NCI-H1105 treated with DMSO at 0.1 percent for 48 hours (cell line): ENCODE measurements at regions not wholly inside any gene's neighbourhood (a gene's known extent, or its start where the extent isn't known, plus 50 kb on each side); places are given as distances from the start of the nearest gene placed in this dataset.
"Not testable (repeated sequence)": the region's sequence is repeated elsewhere in the genome, so short reads cannot be mapped to it uniquely, and the experiment has no call there.

ENCODE experiments used
- DNase-seq: peaks from one replicate; lab custom pipeline; 2025; lab: John Stamatoyannopoulos, UW

- DNase-seq: peak; percentile 70
Measured at GRCh38 chr3:88408935-88409334, 259.2 kb downstream of the C3orf38 start.

GRCh38 chr3:88410259-88410658 is 260.5 kb downstream of the C3orf38 start:
- DNase-seq: no peak

DNA sequence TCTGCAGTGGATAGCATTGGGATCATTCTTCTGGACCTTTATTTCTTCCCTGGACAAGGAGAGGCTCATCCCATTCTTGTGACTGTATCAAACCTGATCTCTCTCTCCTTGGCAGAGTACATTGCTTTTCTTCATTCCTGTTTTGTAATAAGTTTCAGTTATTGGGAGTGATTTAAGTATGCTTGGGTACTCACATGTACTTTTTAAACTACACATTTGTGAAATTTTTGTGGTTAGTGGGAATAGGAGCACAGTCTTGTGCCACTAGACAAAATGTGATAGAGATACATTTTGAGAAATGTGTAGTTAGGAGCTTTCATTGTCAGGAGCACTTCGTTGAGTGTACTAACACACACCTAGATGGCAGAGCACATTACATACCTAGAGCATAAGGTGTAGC is 262.6 kb downstream of the C3orf38 start:
- no peak for DNase-seq

- DNase-seq: no peak
Measured at GRCh38 chr3:88416436-88416835, 266.7 kb downstream of the C3orf38 start.

GRCh38 chr3:88418219-88418618 is 268.5 kb downstream of the C3orf38 start:
- DNase-seq: no peak

DNA sequence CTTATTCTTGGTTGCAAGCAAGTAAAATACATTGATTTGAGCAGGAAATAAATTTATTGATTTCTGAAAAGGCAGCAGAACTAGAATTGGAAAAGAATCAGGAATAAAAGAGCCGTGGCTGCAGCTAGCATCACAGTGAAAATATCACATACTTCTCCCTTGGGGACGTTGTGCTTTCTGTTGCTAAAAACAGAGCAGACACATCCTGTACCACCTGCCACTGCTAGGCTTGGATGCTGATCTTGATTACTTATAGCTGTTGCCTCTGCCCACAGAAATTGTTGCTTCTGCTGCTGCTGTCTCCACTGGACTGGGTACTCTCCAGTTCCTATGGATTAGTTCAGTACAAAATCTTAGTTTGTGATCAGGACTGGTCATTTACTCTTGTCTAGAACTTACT is 283.8 kb downstream of the C3orf38 start:
- no peak for DNase-seq

DNA sequence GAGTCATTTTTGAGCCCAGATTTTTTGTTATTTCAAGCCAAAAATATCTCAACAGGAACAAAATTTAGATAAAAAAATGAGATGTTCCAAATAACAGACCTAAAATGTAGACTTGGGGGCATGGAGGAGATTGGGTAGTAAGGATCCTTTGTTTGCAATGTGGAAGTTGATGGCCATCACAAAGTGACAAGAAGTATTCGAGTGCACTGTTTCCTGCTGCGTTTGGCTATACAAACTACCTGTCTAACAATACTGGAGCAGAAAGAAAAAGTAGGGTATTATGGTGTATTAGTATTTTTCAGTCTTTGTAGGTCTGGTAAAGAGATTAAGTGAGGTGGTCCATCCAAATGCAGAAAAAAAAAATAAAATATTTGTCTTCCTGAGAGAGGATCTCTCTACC is 284.2 kb downstream of the C3orf38 start:
- no peak for DNase-seq

DNA sequence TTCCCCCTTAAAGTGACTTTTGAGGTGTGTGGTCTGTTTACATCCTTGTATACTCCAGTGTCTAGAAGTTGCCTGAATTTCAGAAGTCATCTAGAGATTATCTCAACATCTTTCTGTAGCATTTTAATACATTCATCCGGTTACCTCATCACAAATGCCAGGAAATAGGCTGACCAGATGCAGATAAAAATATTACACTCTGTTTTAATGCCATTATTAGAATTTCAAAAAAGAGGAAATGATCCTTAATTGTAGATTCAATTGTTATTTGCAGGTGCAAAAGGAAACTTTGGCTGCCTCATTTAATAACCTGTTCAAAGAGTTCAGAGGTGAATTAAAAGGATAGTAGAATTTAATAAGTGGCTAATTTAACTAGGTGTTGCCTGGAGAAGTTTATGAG is 290.9 kb downstream of the C3orf38 start:
- DNase-seq: no peak

DNA sequence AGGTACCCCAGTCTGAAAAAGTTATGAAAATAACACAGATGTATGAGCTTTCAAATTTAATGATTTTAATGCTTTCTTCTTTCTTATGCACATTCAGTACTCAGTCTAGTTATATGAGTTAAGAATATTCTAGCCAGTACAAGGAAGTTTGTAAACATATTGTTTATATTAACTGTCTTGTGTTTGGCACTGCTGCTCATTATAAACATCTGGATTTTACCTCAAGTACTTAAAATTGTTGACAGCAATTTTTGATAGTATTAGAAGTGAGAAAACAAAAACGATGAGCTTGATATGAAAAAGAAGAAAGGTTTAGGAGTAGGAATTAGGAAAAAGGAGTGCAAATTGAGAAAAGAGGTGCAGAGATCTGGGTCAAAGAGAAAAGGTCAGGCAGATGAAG is 293.3 kb downstream of the C3orf38 start:
- no peak for DNase-seq

DNA sequence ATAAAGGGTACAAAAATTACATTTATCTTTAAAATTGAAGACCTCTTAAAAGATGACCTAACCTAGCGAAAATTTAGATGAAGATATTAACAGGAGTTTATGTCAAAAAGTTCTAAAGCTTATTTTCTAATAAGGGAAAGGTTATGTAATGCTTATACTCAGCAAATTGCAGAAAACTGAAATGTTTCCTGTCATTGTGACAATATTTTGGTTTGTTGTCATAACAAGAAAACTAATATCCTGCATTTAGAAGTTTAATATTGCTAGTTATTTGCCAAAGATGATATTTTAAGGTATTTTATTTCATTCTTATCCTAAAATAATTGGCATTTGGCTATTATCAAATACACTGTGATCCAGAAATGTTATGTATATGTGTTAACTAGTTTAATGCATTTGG is 294.5 kb downstream of the C3orf38 start:
- DNase-seq: no peak

- DNase-seq: no peak
Measured at GRCh38 chr3:88452228-88452627, 302.5 kb downstream of the C3orf38 start.

DNA sequence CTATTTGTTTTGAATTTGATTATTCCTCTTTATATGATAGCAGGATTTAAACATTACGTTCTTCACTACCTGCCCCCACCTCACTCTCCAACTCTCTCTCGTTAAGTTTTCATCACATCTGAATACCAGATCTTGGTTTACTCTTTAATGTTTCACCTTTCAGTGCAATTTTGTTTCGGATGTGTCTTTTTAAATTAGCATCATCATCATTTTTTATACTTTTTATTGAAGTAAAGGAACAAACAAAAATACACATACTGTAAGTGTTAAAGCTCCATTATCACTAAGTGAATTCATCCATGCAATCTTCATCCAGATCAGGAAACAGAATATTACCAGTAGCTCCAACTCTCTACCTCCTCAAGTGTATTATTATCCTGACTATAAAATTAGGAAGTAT is 310.6 kb downstream of the C3orf38 start:
- no peak for DNase-seq

DNA sequence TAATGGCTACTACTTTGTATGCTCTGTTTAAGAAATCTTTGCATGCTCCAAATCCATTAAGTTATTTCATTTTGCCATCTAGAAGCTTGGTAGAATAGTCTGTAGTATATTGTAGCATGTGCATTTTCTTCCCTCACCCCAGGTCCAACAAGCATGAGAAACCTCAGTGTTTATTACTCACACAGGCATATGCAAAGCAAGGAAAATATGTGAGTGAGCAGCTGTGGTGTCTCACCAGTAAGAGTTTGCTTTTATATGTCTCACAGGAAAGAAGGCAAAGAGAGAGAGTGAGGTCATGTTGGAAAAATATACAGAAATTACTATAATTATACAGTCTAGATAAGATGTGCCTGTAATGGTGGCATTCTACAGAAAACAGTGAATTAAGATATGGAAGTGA is 312.5 kb downstream of the C3orf38 start:
- no peak for DNase-seq

DNA sequence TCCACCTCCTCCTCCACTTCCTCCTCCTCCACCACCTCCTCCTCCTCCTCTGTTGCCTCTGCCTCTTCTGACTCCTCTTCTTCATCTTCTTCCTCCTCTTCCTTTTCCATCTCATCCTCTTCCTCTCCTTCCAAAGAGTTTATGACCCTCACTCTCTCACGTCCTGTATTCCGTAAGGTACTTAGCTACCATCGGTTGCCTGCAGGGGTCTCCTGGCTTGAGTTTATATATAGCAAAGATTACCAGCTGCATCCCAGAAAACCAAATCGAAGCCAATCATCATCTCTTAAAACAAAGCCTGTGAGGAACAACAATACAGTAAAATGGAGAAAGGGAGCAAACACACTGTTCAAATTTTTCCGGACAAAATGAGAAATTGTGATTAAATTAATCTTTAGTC is 317.4 kb downstream of the C3orf38 start:
- DNase-seq: no peak

GRCh38 chr3:88469216-88469615 is 319.5 kb downstream of the C3orf38 start:
- DNase-seq: no peak

DNA sequence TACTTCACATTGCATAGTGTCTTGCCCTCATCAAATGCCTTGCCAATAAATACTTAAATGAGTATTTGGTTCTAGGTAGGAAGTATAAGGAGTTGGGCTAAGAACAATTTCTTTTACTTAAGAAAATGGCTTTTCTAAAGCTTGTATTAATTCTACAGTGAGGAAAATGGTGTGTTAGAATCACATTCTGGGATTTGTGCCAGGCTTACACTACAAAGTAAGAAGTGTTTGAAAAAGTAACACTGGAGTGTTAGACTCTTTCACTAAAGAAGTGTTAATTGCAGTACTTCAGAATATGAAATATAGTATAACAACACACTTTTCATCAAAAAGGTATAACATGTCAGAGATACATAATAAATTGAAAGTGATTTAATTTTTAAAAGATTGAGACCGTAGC is 328.7 kb downstream of the C3orf38 start:
- DNase-seq: peak; percentile 16

DNA sequence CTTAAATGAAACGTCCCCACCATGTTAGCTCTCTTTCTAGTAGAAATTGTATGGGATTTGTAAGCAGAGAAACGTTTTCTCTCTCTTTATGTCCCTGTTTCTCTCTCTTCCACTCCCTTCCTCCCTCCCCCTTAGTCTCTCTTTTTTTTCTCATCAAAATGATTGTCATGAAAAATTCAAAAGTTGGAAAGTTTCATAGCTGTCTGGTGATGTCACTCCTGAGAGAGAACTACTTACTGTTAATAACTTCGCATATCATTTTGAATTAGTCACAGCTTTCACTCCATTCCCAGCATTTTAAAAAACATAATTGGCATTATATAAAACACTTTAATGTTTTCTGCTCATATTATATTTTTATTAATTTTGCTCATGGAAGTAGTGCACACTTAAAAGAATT is 331.1 kb downstream of the C3orf38 start:
- DNase-seq: no peak

DNA sequence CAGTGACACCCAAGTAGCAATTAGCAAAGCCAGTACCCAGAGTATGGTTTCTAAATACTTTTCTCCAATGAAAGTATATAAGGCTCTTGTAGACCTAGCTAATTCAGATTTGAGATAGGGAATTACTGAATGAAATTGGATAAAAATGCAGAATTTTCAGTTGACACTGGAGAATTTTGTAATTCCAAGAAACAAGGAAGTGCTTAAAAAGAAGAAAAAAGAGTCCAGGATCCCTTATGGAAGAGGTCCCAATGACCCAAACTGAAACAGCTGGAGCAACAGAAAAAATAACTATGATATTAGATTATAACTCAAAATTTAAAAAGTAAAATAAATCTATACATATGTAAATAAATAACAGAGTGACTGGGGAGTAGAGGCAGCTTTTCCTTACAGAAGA is 335.2 kb downstream of the C3orf38 start:
- no peak for DNase-seq

- DNase-seq: not testable (repeated sequence)
Measured at GRCh38 chr3:88508818-88509217, 359.1 kb downstream of the C3orf38 start.

DNA sequence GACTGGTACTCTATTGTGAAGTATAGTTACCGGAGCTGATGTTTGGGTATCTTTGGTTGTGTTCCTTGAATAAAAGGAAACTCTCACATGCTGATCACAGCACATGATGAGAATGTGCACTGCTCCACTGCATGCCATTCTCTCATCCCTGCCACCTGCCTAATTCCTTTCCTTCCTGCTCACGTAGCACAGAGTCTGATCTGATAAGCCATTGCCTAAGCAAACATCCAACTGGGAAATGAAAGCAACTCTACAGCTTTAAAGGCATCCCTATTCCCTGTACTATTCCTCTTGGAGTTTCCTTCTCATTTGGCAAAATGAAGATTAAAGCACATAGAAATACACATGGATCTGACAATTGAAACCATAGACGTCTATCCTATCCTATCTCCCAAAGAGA is 359.8 kb downstream of the C3orf38 start:
- DNase-seq: no peak

DNA sequence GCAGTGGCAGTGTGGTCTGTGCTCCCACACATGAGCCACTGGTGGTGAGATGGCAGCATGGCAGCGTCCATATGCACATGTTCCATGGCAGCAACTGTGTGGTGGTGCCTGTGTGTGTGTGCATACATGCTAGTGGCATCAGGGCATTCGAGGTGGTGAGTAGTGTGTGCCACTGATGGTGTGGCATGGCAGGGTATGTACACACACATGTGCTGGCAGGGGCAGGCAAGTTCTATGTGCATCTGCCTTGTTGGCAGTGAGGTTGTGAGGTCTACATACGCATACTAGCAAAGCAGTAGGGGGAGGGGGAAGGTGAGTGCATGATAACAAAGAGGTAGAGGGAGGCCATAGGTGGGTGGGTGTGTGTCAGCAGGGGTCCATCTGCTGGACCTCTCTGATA is 378.7 kb downstream of the C3orf38 start:
- no peak for DNase-seq

DNA sequence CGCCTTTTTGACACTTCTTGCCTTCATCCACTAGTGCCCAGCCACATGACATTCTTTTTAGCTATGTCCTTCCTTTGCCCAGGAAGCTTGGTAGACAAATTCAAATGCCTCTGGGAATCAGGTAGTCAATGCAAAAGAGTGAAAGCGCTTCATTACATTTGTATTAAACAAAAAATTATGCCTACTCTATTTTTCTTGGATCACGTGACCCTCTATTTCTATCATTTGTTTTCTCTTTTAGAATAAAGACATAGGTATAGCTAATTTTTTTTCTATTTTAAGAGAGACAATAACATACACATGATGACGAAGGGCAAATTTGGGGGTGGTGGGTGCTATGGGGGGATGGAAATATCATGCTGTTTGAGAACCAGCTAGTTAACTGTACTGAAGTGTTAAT is 384.8 kb downstream of the C3orf38 start:
- no peak for DNase-seq

DNA sequence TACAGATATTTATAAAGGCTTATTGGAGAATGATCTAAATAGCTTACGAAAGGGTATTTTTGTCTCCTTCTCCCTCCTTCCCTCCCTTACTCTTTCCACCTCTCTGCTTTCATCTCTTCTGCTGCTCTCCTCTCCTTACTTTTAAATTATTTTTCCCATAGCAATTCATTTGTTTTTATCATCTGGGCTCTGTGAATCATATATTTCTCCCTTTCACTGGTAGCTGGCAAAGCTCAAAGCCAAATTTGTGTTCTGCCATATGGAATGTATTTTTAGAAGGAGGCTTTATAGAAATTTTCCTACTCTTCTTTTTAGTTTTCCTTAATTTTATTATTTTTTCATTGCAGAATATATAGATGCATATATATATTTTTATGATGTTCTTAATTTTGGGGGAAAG is 385.8 kb downstream of the C3orf38 start:
- no peak for DNase-seq

DNA sequence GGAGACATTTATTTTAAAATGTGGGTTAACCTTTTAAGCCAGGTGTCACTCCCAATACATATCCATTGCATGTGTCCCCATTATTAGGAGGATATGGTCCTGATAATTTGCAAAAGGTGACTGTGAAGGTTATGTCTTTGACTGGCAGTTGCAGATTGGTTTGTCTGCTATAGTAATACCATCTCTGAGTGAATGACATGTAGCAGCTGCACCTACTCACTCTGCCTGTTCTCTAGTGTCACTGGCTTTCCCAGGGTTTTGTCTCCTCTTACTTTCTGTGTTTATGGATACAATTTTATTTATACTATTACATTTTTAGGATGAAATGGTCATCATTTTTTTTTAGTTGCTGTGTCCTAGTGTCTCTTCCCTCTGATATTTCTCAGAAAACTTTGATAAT is 393.2 kb downstream of the C3orf38 start:
- DNase-seq: no peak

DNA sequence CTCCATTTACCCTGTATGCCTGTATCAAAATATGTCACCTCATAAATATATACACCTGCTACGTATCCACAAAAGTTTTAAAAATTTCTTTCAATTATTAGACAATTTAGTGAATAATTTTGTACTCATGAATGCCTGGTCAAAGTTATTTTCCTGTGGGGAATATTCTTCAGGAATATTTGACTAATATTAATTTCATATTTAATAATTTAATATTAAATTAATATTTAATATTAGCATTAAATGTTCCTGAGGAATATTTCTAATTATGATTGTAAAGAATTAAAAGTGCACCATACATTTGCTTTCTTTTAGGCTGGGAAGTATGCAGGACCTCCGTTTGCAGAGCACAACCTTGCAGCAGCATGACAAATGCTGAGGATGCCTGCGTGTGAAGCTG is 422.7 kb downstream of the C3orf38 start:
- DNase-seq: no peak
